ENCODE measurements at regions not wholly inside any gene's neighbourhood (a gene's known extent, or its start where the extent isn't known, plus 50 kb on each side); places are given as distances from the start of the nearest gene placed in this dataset.
A peak's percentile ranks its signal among the peaks of the same experiment; 100 is the strongest.

- Histone ChIP-seq H3K27me3 (ENCODE audit: insufficient read depth, low read length) (no peaks in the 10 kb centered on the region), H3K4me1 (ENCODE audit: insufficient read depth, low read length) (no peaks in the 10 kb centered on the region), H3K36me3 (ENCODE audit: insufficient read depth, low read length) (no peaks in the 10 kb centered on the region), H3K9me3 (ENCODE audit: low read length) (no peaks in the 10 kb centered on the region), H3K4me3 (ENCODE audit: low read length) (no peak overlapping the region), H2AFZ (ENCODE audit: low read depth, low read length) (peak overlapping the region; percentile 48)
Observed at GRCh38 chr2:56912490-56912889, 728.7 kb downstream of the CCDC85A start.

DNA sequence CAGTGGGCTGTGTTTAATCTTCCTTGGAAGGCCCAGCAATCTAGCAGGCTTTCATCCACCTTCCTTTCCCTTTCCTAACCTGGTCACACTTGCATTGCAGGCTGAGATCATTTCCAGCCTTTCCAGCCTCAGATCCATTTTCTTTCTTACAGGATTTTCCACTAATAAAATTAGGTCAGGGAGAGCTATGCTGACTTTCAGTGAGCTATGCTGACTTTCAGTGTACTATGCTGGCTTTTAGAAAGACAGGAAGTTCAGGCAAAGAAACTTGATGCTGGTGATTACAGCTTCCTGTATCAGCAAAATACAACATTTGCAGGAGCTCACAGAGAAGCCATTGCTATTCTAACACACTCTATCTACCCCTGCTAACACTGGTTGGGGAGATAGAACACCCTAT lies 735.0 kb downstream of the CCDC85A start:
- H3K27me3 ChIP-seq (ENCODE audit: insufficient read depth, low read length) = no peaks in the 10 kb centered on the region
- no peak overlapping the region for H3K4me3 ChIP-seq (ENCODE audit: low read length)
- H2AFZ ChIP-seq (ENCODE audit: low read depth, low read length) = no peak overlapping the region
- no peaks in the 10 kb centered on the region for H3K4me1 ChIP-seq (ENCODE audit: insufficient read depth, low read length)
- H3K36me3 ChIP-seq (ENCODE audit: insufficient read depth, low read length) = no peaks in the 10 kb centered on the region
- no peaks in the 10 kb centered on the region for H3K9me3 ChIP-seq (ENCODE audit: low read length)

GRCh38 chr2:56933976-56934375 lies 750.2 kb downstream of the CCDC85A start:
- Histone ChIP-seq H3K36me3 (ENCODE audit: insufficient read depth, low read length) (no peaks in the 10 kb centered on the region), H3K4me1 (ENCODE audit: insufficient read depth, low read length) (no peaks in the 10 kb centered on the region), H2AFZ (ENCODE audit: low read depth, low read length) (no peak overlapping the region), H3K4me3 (ENCODE audit: low read length) (no peak overlapping the region), H3K9me3 (ENCODE audit: low read length) (no peaks in the 10 kb centered on the region), H3K27me3 (ENCODE audit: insufficient read depth, low read length) (no peaks in the 10 kb centered on the region)

GRCh38 chr2:56934866-56935265 lies 751.1 kb downstream of the CCDC85A start:
- no peaks in the 10 kb centered on the region for H3K27me3 ChIP-seq (ENCODE audit: insufficient read depth, low read length)
- no peak overlapping the region for H3K4me3 ChIP-seq (ENCODE audit: low read length)
- no peaks in the 10 kb centered on the region for H3K4me1 ChIP-seq (ENCODE audit: insufficient read depth, low read length)
- no peak overlapping the region for H2AFZ ChIP-seq (ENCODE audit: low read depth, low read length)
- H3K9me3 ChIP-seq (ENCODE audit: low read length) = no peaks in the 10 kb centered on the region
- H3K36me3 ChIP-seq (ENCODE audit: insufficient read depth, low read length) = no peaks in the 10 kb centered on the region

DNA sequence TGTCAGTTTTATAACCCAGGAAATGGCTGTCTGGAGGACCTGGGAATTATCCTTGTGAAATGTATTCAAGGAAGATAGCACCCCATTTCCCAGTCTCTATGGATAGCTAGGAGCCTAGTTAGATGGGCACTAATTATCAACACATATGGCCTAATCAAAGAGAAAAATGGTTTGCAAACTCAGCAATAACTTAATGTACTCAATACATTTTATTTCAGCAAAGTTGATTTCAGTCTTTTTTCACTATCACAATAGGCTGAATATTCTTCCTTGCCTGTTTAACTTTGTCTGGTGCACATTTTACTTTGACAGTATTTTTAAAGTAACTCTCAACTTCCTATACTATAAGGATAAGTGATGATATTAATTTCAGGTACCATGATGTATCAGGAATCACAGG lies 756.3 kb downstream of the CCDC85A start:
- no peaks in the 10 kb centered on the region for H3K9me3 ChIP-seq (ENCODE audit: low read length)
- H3K4me1 ChIP-seq (ENCODE audit: insufficient read depth, low read length) = no peaks in the 10 kb centered on the region

DNA sequence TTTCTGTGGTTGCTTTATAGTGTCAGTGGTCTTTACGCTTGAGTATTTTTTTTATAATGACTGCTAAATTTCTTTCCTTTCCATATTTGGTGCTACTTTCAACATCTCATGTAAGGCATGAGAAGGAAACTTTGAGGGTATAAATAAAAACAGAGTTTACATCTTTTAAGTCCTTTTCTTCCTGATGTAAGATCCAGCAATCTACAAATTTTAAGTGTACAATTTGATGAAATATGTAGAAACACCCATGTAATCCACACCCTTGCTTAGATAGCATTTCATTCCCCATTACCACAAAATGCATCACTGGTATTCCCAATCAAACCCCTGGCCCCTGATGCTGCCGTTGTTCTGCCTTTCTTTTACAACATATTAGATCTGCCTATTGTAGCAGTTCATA lies 769.1 kb downstream of the CCDC85A start:
- H2AFZ ChIP-seq (ENCODE audit: low read depth, low read length) = no peak overlapping the region
- no peaks in the 10 kb centered on the region for H3K4me1 ChIP-seq (ENCODE audit: insufficient read depth, low read length)
- no peak overlapping the region for H3K4me3 ChIP-seq (ENCODE audit: low read length)
- no peaks in the 10 kb centered on the region for H3K27me3 ChIP-seq (ENCODE audit: insufficient read depth, low read length)
- no peaks in the 10 kb centered on the region for H3K36me3 ChIP-seq (ENCODE audit: insufficient read depth, low read length)
- H3K9me3 ChIP-seq (ENCODE audit: low read length) = no peaks in the 10 kb centered on the region

More for the DNA sequence above, 756.3 kb downstream of the CCDC85A start:
- Histone ChIP-seq H3K27me3 (ENCODE audit: insufficient read depth, low read length) (no peaks in the 10 kb centered on the region), H2AFZ (ENCODE audit: low read depth, low read length) (no peak overlapping the region), H3K4me3 (ENCODE audit: low read length) (no peak overlapping the region), H3K36me3 (ENCODE audit: insufficient read depth, low read length) (no peaks in the 10 kb centered on the region)

DNA sequence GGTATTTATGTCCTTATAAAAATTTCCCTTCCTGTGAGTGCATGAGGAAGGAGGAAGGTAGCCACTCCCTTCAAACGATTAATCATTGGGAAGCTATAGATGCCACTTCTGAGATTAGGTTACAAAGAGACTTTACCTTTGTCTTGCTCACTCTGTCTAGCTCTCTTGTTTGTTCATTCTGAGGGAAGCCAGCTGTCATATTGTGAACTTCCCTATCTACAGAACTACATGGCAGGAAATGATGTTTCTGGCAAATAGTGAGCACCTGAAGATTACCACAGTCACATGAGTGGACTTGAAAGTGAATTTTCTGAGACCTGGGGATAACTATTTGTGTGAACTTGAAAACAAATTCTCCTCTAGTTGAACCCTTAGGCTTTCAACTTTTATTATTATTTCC lies 776.8 kb downstream of the CCDC85A start:
- no peaks in the 10 kb centered on the region for H3K27me3 ChIP-seq (ENCODE audit: insufficient read depth, low read length)
- no peak overlapping the region for H2AFZ ChIP-seq (ENCODE audit: low read depth, low read length)

GRCh38 chr2:56962673-56963072 lies 778.9 kb downstream of the CCDC85A start:
- no peaks in the 10 kb centered on the region for H3K27me3 ChIP-seq (ENCODE audit: insufficient read depth, low read length)
- no peaks in the 10 kb centered on the region for H3K4me1 ChIP-seq (ENCODE audit: insufficient read depth, low read length)
- no peak overlapping the region for H3K4me3 ChIP-seq (ENCODE audit: low read length)
- H3K9me3 ChIP-seq (ENCODE audit: low read length) = no peaks in the 10 kb centered on the region
- H3K36me3 ChIP-seq (ENCODE audit: insufficient read depth, low read length) = no peaks in the 10 kb centered on the region
- H2AFZ ChIP-seq (ENCODE audit: low read depth, low read length) = no peak overlapping the region

More for the DNA sequence above, 776.8 kb downstream of the CCDC85A start:
- Histone ChIP-seq H3K4me1 (ENCODE audit: insufficient read depth, low read length) (no peaks in the 10 kb centered on the region), H3K4me3 (ENCODE audit: low read length) (no peak overlapping the region), H3K9me3 (ENCODE audit: low read length) (no peaks in the 10 kb centered on the region), H3K36me3 (ENCODE audit: insufficient read depth, low read length) (no peaks in the 10 kb centered on the region)

DNA sequence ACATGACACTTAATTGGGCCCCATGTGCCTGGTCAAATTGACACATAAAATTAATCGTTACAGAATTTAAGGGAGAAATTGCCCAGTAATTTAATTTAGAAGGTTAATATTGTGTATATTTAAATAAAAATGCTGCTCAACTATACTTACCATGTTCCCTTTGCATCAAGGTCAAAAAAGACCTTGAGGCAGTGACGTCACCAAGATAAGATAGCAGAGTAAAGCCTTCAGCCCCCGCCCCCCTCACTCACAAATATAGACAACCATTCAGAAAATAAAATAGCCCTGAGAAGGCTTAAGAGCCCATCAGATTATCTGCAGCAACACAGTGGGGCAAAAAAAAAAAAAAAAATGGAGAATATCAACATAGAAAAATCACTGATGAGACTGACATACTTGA lies 785.7 kb downstream of the CCDC85A start:
- Histone ChIP-seq H3K4me1 (ENCODE audit: insufficient read depth, low read length) (no peaks in the 10 kb centered on the region), H3K4me3 (ENCODE audit: low read length) (no peak overlapping the region), H3K27me3 (ENCODE audit: insufficient read depth, low read length) (no peaks in the 10 kb centered on the region), H3K36me3 (ENCODE audit: insufficient read depth, low read length) (no peaks in the 10 kb centered on the region), H3K9me3 (ENCODE audit: low read length) (no peaks in the 10 kb centered on the region), H2AFZ (ENCODE audit: low read depth, low read length) (no peak overlapping the region)

- H3K27me3 ChIP-seq (ENCODE audit: insufficient read depth, low read length) = no peaks in the 10 kb centered on the region
- no peak overlapping the region for H3K4me3 ChIP-seq (ENCODE audit: low read length)
- H2AFZ ChIP-seq (ENCODE audit: low read depth, low read length) = no peak overlapping the region
Observed at GRCh38 chr2:56971383-56971974, 787.7 kb downstream of the CCDC85A start.

GRCh38 chr2:56981554-56981953 lies 797.8 kb downstream of the CCDC85A start:
- Histone ChIP-seq H2AFZ (ENCODE audit: low read depth, low read length) (no peak overlapping the region), H3K9me3 (ENCODE audit: low read length) (no peaks in the 10 kb centered on the region), H3K27me3 (ENCODE audit: insufficient read depth, low read length) (no peaks in the 10 kb centered on the region), H3K36me3 (ENCODE audit: insufficient read depth, low read length) (no peaks in the 10 kb centered on the region), H3K4me3 (ENCODE audit: low read length) (no peak overlapping the region), H3K4me1 (ENCODE audit: insufficient read depth, low read length) (no peaks in the 10 kb centered on the region)

More at GRCh38 chr2:56971383-56971974, 787.7 kb downstream of the CCDC85A start:
- Histone ChIP-seq H3K36me3 (ENCODE audit: insufficient read depth, low read length) (no peaks in the 10 kb centered on the region), H3K4me1 (ENCODE audit: insufficient read depth, low read length) (no peaks in the 10 kb centered on the region), H3K9me3 (ENCODE audit: low read length) (no peaks in the 10 kb centered on the region)

DNA sequence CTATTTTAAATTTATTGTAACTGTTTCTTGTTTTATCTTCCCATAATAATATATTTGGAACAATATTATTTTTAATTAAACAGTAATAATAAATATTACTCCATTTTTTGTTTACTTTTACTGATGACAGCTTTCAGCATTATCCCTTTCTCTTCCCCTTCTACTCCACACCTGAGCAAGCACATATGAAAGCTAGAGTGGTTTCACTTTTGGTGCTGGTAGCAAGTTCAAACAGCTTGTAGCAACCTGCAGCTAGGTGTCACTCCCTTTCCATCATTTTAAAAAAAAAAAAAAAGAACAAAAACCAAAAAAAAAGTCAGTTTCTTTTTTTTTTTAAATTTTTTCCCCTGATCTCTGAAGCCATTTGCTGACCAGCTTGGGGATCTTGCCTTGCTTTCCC lies 801.8 kb downstream of the CCDC85A start:
- no peak overlapping the region for H3K4me3 ChIP-seq (ENCODE audit: low read length)
- no peaks in the 10 kb centered on the region for H3K4me1 ChIP-seq (ENCODE audit: insufficient read depth, low read length)
- no peaks in the 10 kb centered on the region for H3K9me3 ChIP-seq (ENCODE audit: low read length)
- H2AFZ ChIP-seq (ENCODE audit: low read depth, low read length) = no peak overlapping the region
- H3K36me3 ChIP-seq (ENCODE audit: insufficient read depth, low read length) = no peaks in the 10 kb centered on the region
- no peaks in the 10 kb centered on the region for H3K27me3 ChIP-seq (ENCODE audit: insufficient read depth, low read length)

DNA sequence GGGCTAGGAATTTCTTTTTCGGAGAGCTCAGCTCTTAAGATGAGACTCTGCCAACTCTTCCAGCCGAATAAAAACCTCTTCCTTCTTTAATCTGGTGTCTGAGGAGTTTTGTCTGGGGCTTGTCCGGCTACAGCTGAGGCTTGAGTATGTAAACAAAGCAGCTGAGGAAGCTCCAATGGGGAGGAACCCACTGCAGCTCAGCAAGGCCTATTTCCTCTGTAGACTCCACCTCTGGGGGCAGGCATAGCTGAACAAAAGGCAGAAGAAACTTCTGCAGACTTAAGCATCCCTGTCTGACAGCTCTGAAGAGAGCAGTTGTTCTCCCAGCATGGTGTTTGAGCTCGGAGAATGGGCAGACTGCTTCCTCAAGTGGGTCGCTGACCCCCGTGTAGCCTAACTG lies 838.7 kb downstream of the CCDC85A start:
- no peaks in the 10 kb centered on the region for H3K36me3 ChIP-seq (ENCODE audit: insufficient read depth, low read length)
- no peaks in the 10 kb centered on the region for H3K27me3 ChIP-seq (ENCODE audit: insufficient read depth, low read length)
- H3K9me3 ChIP-seq (ENCODE audit: low read length) = no peaks in the 10 kb centered on the region
- H3K4me3 ChIP-seq (ENCODE audit: low read length) = no peak overlapping the region
- no peaks in the 10 kb centered on the region for H3K4me1 ChIP-seq (ENCODE audit: insufficient read depth, low read length)
- H2AFZ ChIP-seq (ENCODE audit: low read depth, low read length) = no peak overlapping the region

DNA sequence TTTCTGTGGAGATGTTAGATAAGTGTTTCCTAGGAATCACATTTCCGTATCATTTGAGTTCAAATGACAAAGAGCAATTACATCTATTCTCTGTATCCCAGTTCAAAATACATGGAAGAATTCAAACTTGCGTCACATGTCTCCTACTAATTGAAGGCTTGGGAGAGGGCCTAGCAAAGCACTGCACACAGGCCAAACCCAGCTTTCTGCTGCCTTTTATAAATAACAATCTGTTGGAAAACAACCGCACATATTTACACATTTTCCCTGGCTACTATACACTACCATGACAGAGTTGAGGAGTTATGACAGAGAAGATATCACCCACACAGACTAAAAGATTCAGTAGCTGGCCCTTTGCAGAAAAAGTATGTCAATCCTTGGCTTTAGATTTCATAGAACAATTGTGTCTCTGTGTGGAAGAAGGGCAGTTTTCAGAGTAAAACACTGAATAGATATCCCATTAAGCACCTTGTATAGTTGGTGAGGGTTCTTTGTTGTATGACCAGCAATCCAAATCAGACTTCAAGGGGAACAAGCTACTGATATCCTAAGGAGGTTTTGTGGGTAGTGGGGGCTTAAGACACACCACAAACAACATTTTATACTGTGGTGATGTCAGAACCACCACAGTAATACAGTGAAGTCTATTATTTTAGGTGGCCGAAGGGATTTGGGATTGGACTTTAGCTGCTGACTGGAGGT lies 861.3 kb downstream of the CCDC85A start:
- Histone ChIP-seq H3K27me3 (ENCODE audit: insufficient read depth, low read length) (no peaks in the 10 kb centered on the region), H3K4me3 (ENCODE audit: low read length) (no peak overlapping the region), H3K9me3 (ENCODE audit: low read length) (no peaks in the 10 kb centered on the region), H3K4me1 (ENCODE audit: insufficient read depth, low read length) (no peaks in the 10 kb centered on the region), H3K36me3 (ENCODE audit: insufficient read depth, low read length) (no peaks in the 10 kb centered on the region), H2AFZ (ENCODE audit: low read depth, low read length) (no peak overlapping the region)
